Mesenchymal stem cell (in vitro differentiated cells and primary cell): ENCODE measurements at regions not wholly inside any gene's neighbourhood (a gene's known extent, or its start where the extent isn't known, plus 50 kb on each side); places are given as distances from the start of the nearest gene placed in this dataset.

Experiments used
- DNase-seq: peaks from one replicate; pipeline ENCODE4 v3.0.0-alpha.2; 2013
- H2AFZ ChIP-seq: one replicate; pipeline ENCODE4 v1.6.1; 2013; ENCODE audit warnings: low read depth, mild to moderate bottlenecking, control low read depth, inconsistent platforms, low read length, moderate library complexity
- H2AK5ac ChIP-seq: 2 replicates; pipeline ENCODE4 v1.6.1; 2013; ENCODE audit warnings: low read length, moderate library complexity, mild to moderate bottlenecking, inconsistent platforms; ENCODE audit not compliant: severe bottlenecking
- H2BK120ac ChIP-seq: one replicate; pipeline ENCODE4 v1.6.1; 2013; ENCODE audit warnings: low read depth, mild to moderate bottlenecking, inconsistent platforms, low read length, moderate library complexity
- H2BK12ac ChIP-seq, 2 experiments: one replicate each; pipeline ENCODE4 v1.6.1; 2013; ENCODE audit warnings: inconsistent platforms in 2 of 2, low read length in 2 of 2, mild to moderate bottlenecking in 2 of 2, moderate library complexity in 2 of 2, control low read depth in 1 of 2
- H2BK15ac ChIP-seq: one replicate; pipeline ENCODE4 v1.6.1; 2013; ENCODE audit warnings: mild to moderate bottlenecking, low read depth, inconsistent platforms; ENCODE audit not compliant: poor library complexity, severe bottlenecking
- H2BK5ac ChIP-seq: 2 replicates; pipeline ENCODE4 v1.6.1; 2013; ENCODE audit warnings: low read depth, mild to moderate bottlenecking, low read length, control low read depth, inconsistent platforms; ENCODE audit not compliant: poor library complexity, severe bottlenecking
- H3K14ac ChIP-seq, 2 experiments: one replicate each; pipeline ENCODE4 v1.6.1; 2013; ENCODE audit warnings: inconsistent platforms in 2 of 2, low read length in 2 of 2, control low read depth in 1 of 2, mild to moderate bottlenecking in 1 of 2, moderate library complexity in 1 of 2
- H3K18ac ChIP-seq, 2 experiments: one replicate each; pipeline ENCODE4 v1.6.1; 2013; ENCODE audit warnings: inconsistent platforms in 2 of 2, low read length in 2 of 2, control low read depth in 1 of 2, low read depth in 1 of 2, mild to moderate bottlenecking in 1 of 2
- H3K23ac ChIP-seq, 2 experiments: one replicate each; pipeline ENCODE4 v1.6.1; 2013; ENCODE audit warnings: inconsistent platforms in 2 of 2, low read length in 2 of 2, mild to moderate bottlenecking in 2 of 2, moderate library complexity in 2 of 2, control low read depth in 1 of 2
- H3K27ac ChIP-seq: 2 replicates; pipeline ENCODE4 v1.5.1; 2013; ENCODE audit warnings: mild to moderate bottlenecking, moderate library complexity, low read length, control low read depth, inconsistent platforms; ENCODE audit not compliant: poor library complexity, severe bottlenecking
- H3K27me3 ChIP-seq, 2 experiments: 2 replicates each; pipeline versions ENCODE4 v1.6.1 to v1.7.0; 2013; ENCODE audit warnings: low read length in 2 of 2, mild to moderate bottlenecking in 2 of 2, moderate library complexity in 2 of 2, control low read depth in 1 of 2, inconsistent platforms in 1 of 2; ENCODE audit not compliant: control insufficient read depth in 1 of 2, insufficient read depth in 1 of 2
- H3K36me3 ChIP-seq, 2 experiments: 2 replicates each; pipeline versions ENCODE4 v1.6.1 to v1.7.0; 2013; ENCODE audit warnings: low read length in 2 of 2, control low read depth in 1 of 2, inconsistent platforms in 1 of 2, low read depth in 1 of 2, mild to moderate bottlenecking in 1 of 2; ENCODE audit not compliant: insufficient read depth in 2 of 2, control insufficient read depth in 1 of 2
- H3K4ac ChIP-seq, 2 experiments: one replicate each; pipeline ENCODE4 v1.6.1; 2013; ENCODE audit warnings: inconsistent platforms in 2 of 2, low read length in 2 of 2, mild to moderate bottlenecking in 2 of 2, moderate library complexity in 2 of 2, control low read depth in 1 of 2, low read depth in 1 of 2
- H3K4me1 ChIP-seq: 2 replicates; pipeline ENCODE4 v1.6.1; 2013; ENCODE audit warnings: low read depth, low read length, control low read depth; ENCODE audit not compliant: control insufficient read depth, insufficient read depth
- H3K4me2 ChIP-seq: 2 replicates; pipeline ENCODE4 v1.6.1; 2013; ENCODE audit warnings: low read length, mild to moderate bottlenecking, inconsistent platforms; ENCODE audit not compliant: poor library complexity, severe bottlenecking
- H3K4me3 ChIP-seq, 2 experiments: 2 replicates each; pipeline versions ENCODE4 v1.5.1 to v1.7.0; 2013; ENCODE audit warnings: low read length in 2 of 2, mild to moderate bottlenecking in 2 of 2, control low read depth in 1 of 2, low read depth in 1 of 2; ENCODE audit not compliant: insufficient read depth in 1 of 2
- H3K79me1 ChIP-seq: replicated peaks from 2 replicates; pipeline ENCODE4 v1.6.1; 2013; ENCODE audit warnings: mild to moderate bottlenecking, control low read depth, low read length, inconsistent platforms; ENCODE audit not compliant: poor library complexity, severe bottlenecking
- H3K9ac ChIP-seq: 2 replicates; pipeline ENCODE4 v1.7.0; 2013; ENCODE audit warnings: mild to moderate bottlenecking, low read length, moderate library complexity
- H3K9me3 ChIP-seq: 2 replicates; pipeline ENCODE4 v1.7.0; 2013; ENCODE audit warnings: mild to moderate bottlenecking, low read length; ENCODE audit not compliant: control insufficient read depth
- H4K8ac ChIP-seq: one replicate; pipeline ENCODE4 v1.6.1; 2013; ENCODE audit warnings: inconsistent platforms, mild to moderate bottlenecking, low read length, moderate library complexity
- H4K91ac ChIP-seq: one replicate; pipeline ENCODE4 v1.6.1; 2013; ENCODE audit warnings: mild to moderate bottlenecking, low read length, inconsistent platforms
- WGBS: methylation state at CpG from one replicate; pipeline ENCODE4 v1.1.7; 2013; ENCODE audit warnings: mixed read lengths; 5-methylcytosine and 5-hydroxymethylcytosine counted together

GRCh38 chr6:19705606-19706005, 131.6 kb upstream of the ID4 start:
- Histone ChIP-seq H3K4me1 (no peaks in the 10 kb centered on the region), H4K91ac (no peak overlapping the region), H2BK15ac (no peak overlapping the region), H3K14ac (no peak overlapping the region), H3K18ac (no peak overlapping the region), H4K8ac (no peak overlapping the region), H2BK5ac (no peak overlapping the region), H2AFZ (no peak overlapping the region), H3K9me3 (no peaks in the 10 kb centered on the region), H2BK12ac (no peak overlapping the region), H3K36me3 (no peaks in the 10 kb centered on the region), H3K23ac (no peak overlapping the region), H3K79me1 (no peaks in the 10 kb centered on the region), H3K9ac (no peak overlapping the region), H3K4me2 (no peak overlapping the region), H2AK5ac (no peak overlapping the region), H3K4me3 (no peak overlapping the region), H3K27ac (no peak overlapping the region), H3K27me3 (no peaks in the 10 kb centered on the region), H3K4ac (no peak overlapping the region), H2BK120ac (no peak overlapping the region)
- 95% methylated on average over 4 of the region's 5 CpGs for WGBS
- no peak for DNase-seq

DNA sequence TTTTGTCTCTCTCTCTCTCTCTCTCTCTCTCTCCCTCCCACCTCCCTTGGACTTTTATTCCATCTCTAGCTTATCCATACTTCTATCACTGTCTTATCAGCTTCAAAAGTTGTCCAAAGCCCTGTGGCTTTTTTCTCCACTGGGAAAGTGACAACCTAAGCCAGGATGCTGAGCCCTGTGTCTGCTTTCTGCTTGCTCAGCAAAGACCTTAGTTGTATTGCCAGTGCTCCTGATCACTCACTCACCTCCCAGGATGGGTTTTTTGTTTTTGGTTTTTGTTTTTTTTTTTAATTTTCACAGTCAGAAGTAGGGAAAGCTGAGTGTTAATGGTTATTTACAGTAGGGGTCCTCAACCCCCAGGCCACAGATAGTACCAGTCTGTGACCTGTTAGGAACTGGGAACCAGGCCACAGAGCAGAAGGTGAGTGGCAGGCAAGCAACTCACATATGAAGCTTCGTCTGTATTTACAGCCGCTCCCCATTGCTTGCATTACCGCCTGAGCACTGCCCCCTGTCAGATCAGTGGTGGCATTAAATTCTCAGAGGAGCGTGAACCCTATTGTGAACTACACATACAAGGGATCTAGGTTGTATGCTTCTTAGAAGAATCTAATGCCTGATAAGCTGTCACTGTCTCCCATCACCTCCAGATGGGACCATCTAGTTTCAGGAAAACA, 125.0 kb upstream of the ID4 start:
- Histone ChIP-seq H3K9me3 (no peaks in the 10 kb centered on the region), H4K91ac (no peak overlapping the region), H2AFZ (no peak overlapping the region), H2BK12ac (no peak overlapping the region), H2BK120ac (no peak overlapping the region), H2BK15ac (no peak overlapping the region), H3K4me1 (no peaks in the 10 kb centered on the region), H2BK5ac (no peak overlapping the region), H4K8ac (no peak overlapping the region), H3K4ac (no peak overlapping the region), H3K79me1 (no peaks in the 10 kb centered on the region), H3K36me3 (no peaks in the 10 kb centered on the region), H3K23ac (no peak overlapping the region), H3K4me2 (no peak overlapping the region), H3K27me3 (no peaks in the 10 kb centered on the region), H3K14ac (no peak overlapping the region), H3K27ac (no peak overlapping the region), H3K4me3 (no peak overlapping the region), H3K18ac (no peak overlapping the region), H2AK5ac (no peak overlapping the region), H3K9ac (no peak overlapping the region)
- DNase-seq: no peak
- WGBS: 81% methylated on average over 4 of the region's 4 CpGs

DNA sequence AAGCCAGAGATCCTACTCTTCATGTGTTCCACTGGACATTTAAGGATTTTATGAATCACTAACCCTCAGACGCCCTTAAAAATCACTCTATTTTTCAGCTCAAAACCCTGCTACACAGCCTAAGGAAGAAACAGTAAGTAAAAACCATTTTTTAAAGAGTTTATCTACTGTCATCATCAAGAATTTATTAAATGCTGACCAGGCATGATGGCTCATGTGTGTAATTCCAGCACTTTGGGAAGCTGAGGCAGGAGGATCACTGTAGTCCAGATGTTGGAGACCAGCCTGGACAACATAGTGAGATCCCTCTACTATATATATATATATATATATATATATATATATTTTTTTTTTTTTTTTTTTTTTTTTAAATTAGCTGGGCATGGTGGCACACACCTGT, 124.2 kb upstream of the ID4 start:
- H3K9ac ChIP-seq: no peak overlapping the region
- H3K23ac ChIP-seq: no peak overlapping the region
- DNase-seq: no peak
- H3K27ac ChIP-seq: no peak overlapping the region
- H4K91ac ChIP-seq: no peak overlapping the region
- no peak overlapping the region for H2BK5ac ChIP-seq
- WGBS: 100% methylated on average over 1 of the region's 1 CpG
- no peak overlapping the region for H4K8ac ChIP-seq
- no peak overlapping the region for H2BK120ac ChIP-seq
- H2BK12ac ChIP-seq: no peak overlapping the region
- no peak overlapping the region for H3K14ac ChIP-seq
- no peak overlapping the region for H3K4me2 ChIP-seq
- H3K79me1 ChIP-seq: no peaks in the 10 kb centered on the region
- no peak overlapping the region for H3K4me3 ChIP-seq
- H3K36me3 ChIP-seq: no peaks in the 10 kb centered on the region
- H2BK15ac ChIP-seq: no peak overlapping the region
- no peak overlapping the region for H3K4ac ChIP-seq
- H3K27me3 ChIP-seq: no peaks in the 10 kb centered on the region
- no peaks in the 10 kb centered on the region for H3K9me3 ChIP-seq
- no peaks in the 10 kb centered on the region for H3K4me1 ChIP-seq
- no peak overlapping the region for H3K18ac ChIP-seq
- no peak overlapping the region for H2AK5ac ChIP-seq
- no peak overlapping the region for H2AFZ ChIP-seq

- Histone ChIP-seq H3K4me3 (no peak overlapping the region), H4K91ac (no peak overlapping the region), H3K18ac (no peak overlapping the region), H2BK15ac (no peak overlapping the region), H3K9ac (no peak overlapping the region), H4K8ac (no peak overlapping the region), H3K4ac (no peak overlapping the region), H3K4me2 (no peak overlapping the region), H3K79me1 (no peaks in the 10 kb centered on the region), H3K23ac (no peak overlapping the region), H3K36me3 (no peaks in the 10 kb centered on the region), H2BK5ac (no peak overlapping the region), H3K27ac (no peak overlapping the region), H3K27me3 (no peaks in the 10 kb centered on the region), H3K4me1 (no peaks in the 10 kb centered on the region), H2BK120ac (no peak overlapping the region), H2BK12ac (no peak overlapping the region), H2AFZ (no peak overlapping the region), H3K9me3 (no peaks in the 10 kb centered on the region), H3K14ac (no peak overlapping the region), H2AK5ac (no peak overlapping the region)
- 80% methylated on average over 2 of the region's 4 CpGs for WGBS
- DNase-seq: no peak
Measured at GRCh38 chr6:19713411-19713810, 123.8 kb upstream of the ID4 start.
